ENCODE measurements at regions not wholly inside any gene's neighbourhood (a gene's known extent, or its start where the extent isn't known, plus 50 kb on each side); places are given as distances from the start of the nearest gene placed in this dataset.

GRCh38 chr2:23128684-23129292, 256.2 kb upstream of the KLHL29 start:
- in situ Hi-C loops (cut with MboI; ENCODE audit: low pct_unique_long_range_greater_than_20kb, low sequenced_read_pairs): no loop called here
- no peak for DNase-seq

GRCh38 chr2:23131066-23131575, 253.9 kb upstream of the KLHL29 start:
- no peak for DNase-seq
- in situ Hi-C loops (cut with MboI; ENCODE audit: low pct_unique_long_range_greater_than_20kb, low sequenced_read_pairs): no loop called here

DNA sequence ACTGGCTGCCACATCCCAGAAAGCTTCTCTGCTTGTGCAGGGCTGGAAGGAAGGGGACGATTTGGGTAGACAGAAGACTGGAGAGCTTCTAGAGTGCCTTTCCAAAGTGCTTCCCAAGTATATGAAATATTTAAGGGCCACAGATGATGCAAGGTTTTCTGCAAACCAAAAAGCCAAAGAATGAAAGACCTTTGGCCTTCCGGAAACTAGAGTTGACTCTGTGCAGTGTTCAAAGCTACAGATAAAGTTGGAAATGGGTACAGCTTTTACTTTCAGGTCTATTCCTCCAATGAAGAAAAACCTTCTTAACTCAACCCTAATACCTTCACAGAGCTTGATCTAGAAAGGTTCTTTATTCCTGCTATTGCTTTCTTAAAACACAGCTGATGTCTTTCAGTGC, 253.0 kb upstream of the KLHL29 start:
- no peak for DNase-seq
- in situ Hi-C loops (cut with MboI; ENCODE audit: low pct_unique_long_range_greater_than_20kb, low sequenced_read_pairs): no loop called here

- DNase-seq: no peak
- in situ Hi-C loops (cut with MboI; ENCODE audit: low pct_unique_long_range_greater_than_20kb, low sequenced_read_pairs): no loop called here
These were observed 252.0 kb upstream of the KLHL29 start for GRCh38 chr2:23132823-23133595.

- in situ Hi-C loops (cut with MboI; ENCODE audit: low pct_unique_long_range_greater_than_20kb, low sequenced_read_pairs): no loop called here
- no peak for DNase-seq
These were observed 250.3 kb upstream of the KLHL29 start for GRCh38 chr2:23134726-23135125.

- in situ Hi-C loops (cut with MboI; ENCODE audit: low pct_unique_long_range_greater_than_20kb, low sequenced_read_pairs): no loop called here
- no peak for DNase-seq
These were observed 249.4 kb upstream of the KLHL29 start for GRCh38 chr2:23135481-23136100.

- DNase-seq: no peak
- in situ Hi-C loops (cut with MboI; ENCODE audit: low pct_unique_long_range_greater_than_20kb, low sequenced_read_pairs): no loop called here
These were observed 247.8 kb upstream of the KLHL29 start for GRCh38 chr2:23137166-23137565.

- DNase-seq: no peak
- in situ Hi-C loops (cut with MboI; ENCODE audit: low pct_unique_long_range_greater_than_20kb, low sequenced_read_pairs): no loop called here
These were observed 246.3 kb upstream of the KLHL29 start for GRCh38 chr2:23138701-23139100.

DNA sequence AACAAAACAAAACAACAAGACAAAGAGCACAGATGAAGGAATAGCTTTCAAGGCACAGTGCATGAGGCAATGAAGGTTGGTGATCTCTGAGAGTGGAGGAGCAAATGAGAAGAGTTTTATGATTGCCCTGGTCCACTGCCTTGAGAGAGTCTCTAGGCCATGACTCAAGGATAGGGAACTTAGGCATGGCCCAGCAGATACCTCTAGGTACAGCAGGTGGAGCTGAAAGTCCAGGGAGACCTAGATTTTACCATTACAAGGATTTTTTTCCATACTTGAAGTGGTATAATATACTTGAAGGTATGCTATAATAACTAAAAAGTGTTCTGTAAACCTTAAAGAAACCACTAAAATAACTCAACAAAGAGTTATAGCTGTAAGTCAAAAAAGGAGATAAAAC, 239.5 kb upstream of the KLHL29 start:
- in situ Hi-C loops (cut with MboI; ENCODE audit: low pct_unique_long_range_greater_than_20kb, low sequenced_read_pairs): no loop called here
- DNase-seq: no peak

- DNase-seq: no peak
- in situ Hi-C loops (cut with MboI; ENCODE audit: low pct_unique_long_range_greater_than_20kb, low sequenced_read_pairs): no loop called here
These were observed 239.0 kb upstream of the KLHL29 start for GRCh38 chr2:23146011-23146410.

- DNase-seq: no peak
- in situ Hi-C loops (cut with MboI; ENCODE audit: low pct_unique_long_range_greater_than_20kb, low sequenced_read_pairs): no loop called here
These were observed 236.6 kb upstream of the KLHL29 start for GRCh38 chr2:23148342-23148741.

DNA sequence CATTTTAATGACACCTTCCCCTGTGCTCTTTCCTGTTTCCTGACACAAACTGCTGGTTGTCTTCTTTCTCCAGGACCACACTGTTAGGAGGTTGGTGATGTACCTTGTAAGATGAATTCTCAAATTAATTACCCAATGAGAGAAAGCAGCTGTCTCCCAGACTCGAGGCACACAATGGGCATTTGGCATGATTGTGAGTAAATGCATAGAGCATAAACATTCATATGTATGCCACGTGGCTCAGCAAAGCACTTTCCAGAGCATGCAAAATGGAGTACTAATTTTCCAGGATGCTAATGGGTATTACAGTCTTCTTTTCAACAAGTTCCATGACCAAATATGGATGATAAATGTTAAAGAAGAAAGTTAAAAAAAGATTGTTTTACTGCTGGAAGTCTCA, 235.2 kb upstream of the KLHL29 start:
- in situ Hi-C loops (cut with MboI; ENCODE audit: low pct_unique_long_range_greater_than_20kb, low sequenced_read_pairs): no loop called here
- no peak for DNase-seq

DNA sequence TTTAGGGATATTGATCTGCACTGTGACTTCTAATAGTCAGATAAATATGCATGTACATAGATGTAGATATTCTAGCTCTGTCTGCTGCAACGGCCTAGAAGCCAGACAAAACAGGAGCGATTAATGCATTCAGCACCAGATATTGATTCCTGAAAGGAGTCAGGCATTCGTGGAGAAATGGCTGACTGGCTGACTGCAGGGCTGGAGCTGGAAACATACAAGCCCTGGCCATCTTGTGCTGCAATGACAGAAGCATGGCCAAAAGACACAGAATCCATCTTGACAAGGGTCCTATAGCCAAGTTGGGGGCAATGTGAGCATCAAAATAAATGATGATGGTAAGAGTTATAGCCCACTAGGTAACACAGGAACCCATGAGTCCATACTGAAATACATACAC, 231.5 kb upstream of the KLHL29 start:
- DNase-seq: no peak
- in situ Hi-C loops (cut with MboI; ENCODE audit: low pct_unique_long_range_greater_than_20kb, low sequenced_read_pairs): no loop called here

- in situ Hi-C loops (cut with MboI; ENCODE audit: low pct_unique_long_range_greater_than_20kb, low sequenced_read_pairs): no loop called here
- DNase-seq: no peak
These were observed 230.0 kb upstream of the KLHL29 start for GRCh38 chr2:23155022-23155421.

GRCh38 chr2:23157812-23158211, 227.2 kb upstream of the KLHL29 start:
- in situ Hi-C loops (cut with MboI; ENCODE audit: low pct_unique_long_range_greater_than_20kb, low sequenced_read_pairs): no loop called here

DNA sequence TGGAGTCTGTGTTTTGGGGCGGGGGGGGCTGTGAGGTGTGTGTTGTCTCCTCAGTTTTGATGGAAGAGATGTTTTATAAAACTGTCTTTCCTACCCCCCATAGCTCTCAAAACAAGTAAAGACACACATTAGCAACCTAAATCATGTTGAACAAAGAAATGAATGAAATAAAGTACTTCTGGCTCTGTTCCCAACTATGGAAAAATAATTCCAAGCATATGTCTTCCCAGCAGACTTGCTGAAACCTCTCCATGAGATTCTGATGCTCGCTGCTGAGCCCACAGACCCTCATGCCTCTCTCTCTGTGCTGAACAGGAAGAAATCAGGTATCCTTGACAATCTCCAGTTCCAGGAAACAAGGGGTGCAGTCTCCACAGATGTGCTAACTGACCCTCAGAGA, 226.7 kb upstream of the KLHL29 start:
- in situ Hi-C loops (cut with MboI; ENCODE audit: low pct_unique_long_range_greater_than_20kb, low sequenced_read_pairs): no loop called here
- DNase-seq: no peak

More at GRCh38 chr2:23157812-23158211, 227.2 kb upstream of the KLHL29 start:
- no peak for DNase-seq

DNA sequence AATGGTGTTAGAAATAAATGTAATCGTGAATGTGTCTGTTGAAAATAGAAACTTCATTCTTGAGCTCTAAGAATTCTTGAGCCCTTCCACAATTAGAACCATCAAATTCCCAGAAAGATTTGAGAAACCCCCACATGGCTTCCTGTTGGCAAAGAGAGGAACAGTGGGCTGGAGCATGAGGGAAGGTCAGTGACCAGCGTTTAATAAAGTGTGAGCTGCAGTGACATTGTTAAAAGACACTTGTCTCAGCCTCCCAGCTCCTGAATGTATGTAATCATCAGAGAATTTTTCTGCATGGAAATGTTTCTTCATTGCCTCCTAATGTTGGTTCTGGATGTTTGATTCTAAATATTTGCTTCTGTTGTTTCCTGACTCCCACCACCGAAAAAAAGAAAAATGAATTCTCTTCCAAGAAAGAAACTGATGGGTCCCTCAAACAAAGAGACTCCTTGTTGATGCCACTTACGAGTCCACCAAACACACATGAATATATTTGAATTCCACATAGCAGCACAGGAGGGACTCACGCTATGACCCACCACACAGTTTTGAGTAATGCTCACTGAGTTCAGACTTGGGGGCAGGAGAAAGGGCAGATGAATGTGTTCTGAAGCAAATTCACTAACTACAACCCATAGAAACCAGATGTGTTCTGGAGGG, 225.1 kb upstream of the KLHL29 start:
- in situ Hi-C loops (cut with MboI; ENCODE audit: low pct_unique_long_range_greater_than_20kb, low sequenced_read_pairs): no loop called here

GRCh38 chr2:23164173-23164572, 220.8 kb upstream of the KLHL29 start:
- DNase-seq: no peak
- in situ Hi-C loops (cut with MboI; ENCODE audit: low pct_unique_long_range_greater_than_20kb, low sequenced_read_pairs): no loop called here

More for the DNA sequence above, 225.1 kb upstream of the KLHL29 start:
- no peak for DNase-seq

DNA sequence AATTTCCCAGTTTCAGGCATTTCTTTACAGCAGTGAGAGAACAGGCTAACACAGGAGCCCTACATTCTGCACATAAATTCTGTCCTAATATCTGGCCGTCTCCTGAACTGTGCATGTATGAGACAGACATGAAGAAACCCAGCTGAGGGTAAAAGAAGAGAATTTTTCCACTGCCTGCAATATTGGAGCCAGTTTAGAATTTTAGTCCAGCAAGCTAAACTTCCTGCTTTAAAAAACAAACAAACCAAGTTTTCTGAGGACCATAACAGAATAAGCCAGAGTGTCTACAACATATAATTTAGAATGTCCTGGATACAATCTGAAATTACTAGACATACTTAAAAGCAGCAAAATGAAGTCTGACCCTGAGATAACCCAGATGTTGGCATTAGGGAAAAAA, 215.1 kb upstream of the KLHL29 start:
- no peak for DNase-seq
- in situ Hi-C loops (cut with MboI; ENCODE audit: low pct_unique_long_range_greater_than_20kb, low sequenced_read_pairs): no loop called here

DNA sequence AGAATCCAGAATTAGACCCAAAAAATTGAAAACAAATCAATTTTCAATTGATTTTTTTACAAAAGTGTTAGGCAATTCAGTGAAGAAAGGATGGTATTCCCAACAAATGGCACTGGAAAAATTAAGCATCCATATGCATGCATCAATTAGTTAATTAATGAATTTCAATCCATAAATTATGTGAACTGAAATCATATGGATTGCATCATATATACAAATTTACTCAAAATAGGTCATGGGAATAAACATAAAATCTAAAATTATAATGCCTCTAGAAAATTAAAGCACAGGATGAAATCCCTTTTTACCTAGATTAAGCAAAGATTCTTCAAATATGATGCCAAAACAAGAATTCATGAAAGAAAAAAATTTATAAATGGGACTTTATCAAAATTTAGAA, 213.9 kb upstream of the KLHL29 start:
- in situ Hi-C loops (cut with MboI; ENCODE audit: low pct_unique_long_range_greater_than_20kb, low sequenced_read_pairs): no loop called here
- no peak for DNase-seq
